ENCODE measurements at regions not wholly inside any gene's neighbourhood (a gene's known extent, or its start where the extent isn't known, plus 50 kb on each side); places are given as distances from the start of the nearest gene placed in this dataset.
"Not testable (repeated sequence)": the region's sequence is repeated elsewhere in the genome, so short reads cannot be mapped to it uniquely, and the experiment has no call there.

- no peak for DNase-seq
These were observed 577.5 kb downstream of the DIPK2A start for GRCh38 chr3:144549166-144549565.

GRCh38 chr3:144552346-144553057 is 580.9 kb downstream of the DIPK2A start:
- DNase-seq = no peak

GRCh38 chr3:144553301-144553700 is 581.7 kb downstream of the DIPK2A start:
- no peak for DNase-seq

GRCh38 chr3:144554889-144555288 is 583.3 kb downstream of the DIPK2A start:
- DNase-seq = no peak

- DNase-seq = no peak
These were observed 584.8 kb downstream of the DIPK2A start for GRCh38 chr3:144556392-144556791.

GRCh38 chr3:144557515-144557914 is 585.9 kb downstream of the DIPK2A start:
- DNase-seq = no peak

- no peak for DNase-seq
These were observed 592.4 kb downstream of the DIPK2A start for GRCh38 chr3:144564011-144564410.

GRCh38 chr3:144566320-144566719 is 594.7 kb downstream of the DIPK2A start:
- DNase-seq = no peak

- no peak for DNase-seq
These were observed 598.0 kb downstream of the DIPK2A start for GRCh38 chr3:144569651-144570050.

- no peak for DNase-seq
These were observed 612.2 kb downstream of the DIPK2A start for GRCh38 chr3:144583871-144584270.

- DNase-seq = no peak
These were observed 613.8 kb downstream of the DIPK2A start for GRCh38 chr3:144585408-144585807.

- DNase-seq = no peak
These were observed 614.3 kb downstream of the DIPK2A start for GRCh38 chr3:144585953-144586352.

- no peak for DNase-seq
These were observed 614.8 kb downstream of the DIPK2A start for GRCh38 chr3:144586382-144586781.

- peak; percentile 12 to 14 for DNase-seq
These were observed 619.2 kb downstream of the DIPK2A start for GRCh38 chr3:144590854-144591253.

GRCh38 chr3:144593881-144594280 is 622.3 kb downstream of the DIPK2A start:
- DNase-seq = peak; percentile 20 to 34

GRCh38 chr3:144620236-144620635 is 648.6 kb downstream of the DIPK2A start:
- not testable (repeated sequence) for DNase-seq

GRCh38 chr3:144622845-144623244 is 651.2 kb downstream of the DIPK2A start:
- no peak for DNase-seq

GRCh38 chr3:144624656-144625055 is 653.0 kb downstream of the DIPK2A start:
- DNase-seq = no peak

GRCh38 chr3:144626835-144627234 is 655.2 kb downstream of the DIPK2A start:
- DNase-seq = peak in 1 of 2 donors; percentile 4

GRCh38 chr3:144629381-144629780 is 657.8 kb downstream of the DIPK2A start:
- DNase-seq = no peak

GRCh38 chr3:144636833-144637232 is 665.2 kb downstream of the DIPK2A start:
- no peak for DNase-seq

GRCh38 chr3:144638009-144638408 is 666.4 kb downstream of the DIPK2A start:
- no peak for DNase-seq

- DNase-seq = no peak
These were observed 672.2 kb downstream of the DIPK2A start for GRCh38 chr3:144643771-144644198.

GRCh38 chr3:144645300-144645699 is 673.7 kb downstream of the DIPK2A start:
- DNase-seq = no peak

GRCh38 chr3:144650380-144650779 is 678.8 kb downstream of the DIPK2A start:
- DNase-seq = no peak
